GM21360 (cell line): ENCODE measurements at regions not wholly inside any gene's neighbourhood (a gene's known extent, or its start where the extent isn't known, plus 50 kb on each side); places are given as distances from the start of the nearest gene placed in this dataset.

Experiments used
- ATAC-seq: cut with Tn5 transposase; IDR thresholded peaks from one replicate; pipeline ENCODE4 v1.9.1; 2021; ENCODE audit warnings: mild to moderate bottlenecking, moderate library complexity; ENCODE audit not compliant: unreplicated experiment

GRCh38 chrX:100120956-100121355 is 289.1 kb downstream of the PCDH19 start:
- ATAC-seq, result no peak

GRCh38 chrX:100098660-100099375 is 311.3 kb downstream of the PCDH19 start:
- ATAC-seq, result no peak

- no peak for ATAC-seq
Observed at GRCh38 chrX:100090931-100091330, 319.1 kb downstream of the PCDH19 start.

GRCh38 chrX:100089724-100090123 is 320.3 kb downstream of the PCDH19 start:
- no peak for ATAC-seq

- no peak for ATAC-seq
Observed at GRCh38 chrX:100085846-100086245, 324.2 kb downstream of the PCDH19 start.

GRCh38 chrX:100083211-100083610 is 326.9 kb downstream of the PCDH19 start:
- ATAC-seq, result no peak

GRCh38 chrX:100081503-100081902 is 328.6 kb downstream of the PCDH19 start:
- ATAC-seq, result no peak

- no peak for ATAC-seq
Observed at GRCh38 chrX:100076031-100076430, 334.0 kb downstream of the PCDH19 start.

GRCh38 chrX:100072336-100072735 is 337.7 kb downstream of the PCDH19 start:
- no peak for ATAC-seq

- ATAC-seq, result peak; percentile 49
Observed at GRCh38 chrX:100070334-100070849, 339.7 kb downstream of the PCDH19 start.

- no peak for ATAC-seq
Observed at GRCh38 chrX:100048156-100048555, 361.9 kb downstream of the PCDH19 start.
